H9 (cell line): ENCODE measurements at regions not wholly inside any gene's neighbourhood (a gene's known extent, or its start where the extent isn't known, plus 50 kb on each side); places are given as distances from the start of the nearest gene placed in this dataset.

Experiments
- DNase-seq: peaks from one replicate; pipeline ENCODE4 v3.0.0-alpha.2; 2017
- H2AFZ ChIP-seq: one replicate; pipeline ENCODE4 v1.6.1; 2013; ENCODE audit warnings: mild to moderate bottlenecking, low read length, control low read depth, moderate library complexity
- H2AK5ac ChIP-seq: 2 replicates; pipeline ENCODE4 v1.6.1; 2013; ENCODE audit warnings: low read length, control low read depth, mixed read lengths; ENCODE audit not compliant: insufficient read length
- H2BK120ac ChIP-seq: one replicate; pipeline ENCODE4 v1.6.1; 2013; ENCODE audit warnings: low read depth, mild to moderate bottlenecking, low read length, control low read depth, inconsistent platforms; ENCODE audit not compliant: poor library complexity, severe bottlenecking
- H2BK12ac ChIP-seq: 2 replicates; pipeline ENCODE4 v1.6.1; 2013; ENCODE audit warnings: low read length, control low read depth, mixed read lengths, low read depth; ENCODE audit not compliant: insufficient read length
- H2BK15ac ChIP-seq: 2 replicates; pipeline ENCODE4 v1.6.1; 2013; ENCODE audit warnings: low read depth, low read length, control low read depth
- H2BK20ac ChIP-seq: one replicate; pipeline ENCODE4 v1.6.1; 2013; ENCODE audit warnings: low read depth, mild to moderate bottlenecking, low read length, control low read depth, inconsistent platforms; ENCODE audit not compliant: poor library complexity, severe bottlenecking
- H2BK5ac ChIP-seq: 2 replicates; pipeline ENCODE4 v1.6.1; 2013; ENCODE audit warnings: low read length, control low read depth, mixed read lengths; ENCODE audit not compliant: insufficient read length
- H3K14ac ChIP-seq: 2 replicates; pipeline ENCODE4 v1.6.1; 2013; ENCODE audit warnings: low read length, control low read depth; ENCODE audit not compliant: insufficient read depth
- H3K18ac ChIP-seq: 2 replicates; pipeline ENCODE4 v1.6.1; 2013; ENCODE audit warnings: low read depth, mild to moderate bottlenecking, mixed read lengths, low read length, control low read depth; ENCODE audit not compliant: insufficient read length
- H3K23ac ChIP-seq: 2 replicates; pipeline ENCODE4 v1.6.1; 2013; ENCODE audit warnings: low read length, control low read depth, mixed read lengths, low read depth; ENCODE audit not compliant: insufficient read length
- H3K23me2 ChIP-seq: 2 replicates; pipeline ENCODE4 v1.6.1; 2013; ENCODE audit warnings: low read depth, mild to moderate bottlenecking, mixed read lengths, low read length, control low read depth; ENCODE audit not compliant: insufficient read length, poor library complexity, severe bottlenecking
- H3K27ac ChIP-seq: 2 replicates; pipeline ENCODE4 v1.5.1; 2013; ENCODE audit warnings: low read length, control low read depth, mixed read lengths, low read depth; ENCODE audit not compliant: insufficient read length
- H3K27me3 ChIP-seq: 2 replicates; pipeline ENCODE4 v1.6.1; 2013; ENCODE audit warnings: low read length, control low read depth, inconsistent platforms; ENCODE audit not compliant: insufficient read depth
- H3K4ac ChIP-seq: 2 replicates; pipeline ENCODE4 v1.6.1; 2013; ENCODE audit warnings: low read depth, mild to moderate bottlenecking, control low read depth, inconsistent platforms, low read length, moderate library complexity
- H3K4me1 ChIP-seq: 2 replicates; pipeline ENCODE4 v1.6.1; 2013; ENCODE audit warnings: low read length, control low read depth, inconsistent platforms; ENCODE audit not compliant: insufficient read depth
- H3K4me2 ChIP-seq: 2 replicates; pipeline ENCODE4 v1.6.1; 2013; ENCODE audit warnings: low read length, control low read depth, mixed read lengths; ENCODE audit not compliant: insufficient read length, insufficient read depth
- H3K56ac ChIP-seq: 2 replicates; pipeline ENCODE4 v1.6.1; 2013; ENCODE audit warnings: low read depth, mild to moderate bottlenecking, mixed read lengths, low read length, control low read depth; ENCODE audit not compliant: insufficient read length
- H3K79me1 ChIP-seq: 2 replicates; pipeline ENCODE4 v1.6.1; 2013; ENCODE audit warnings: low read depth, mild to moderate bottlenecking, moderate library complexity, low read length, control low read depth, inconsistent platforms; ENCODE audit not compliant: insufficient read depth, poor library complexity, severe bottlenecking
- H3K79me2 ChIP-seq: 2 replicates; pipeline ENCODE4 v1.6.1; 2013; ENCODE audit warnings: low read length, control low read depth, inconsistent platforms; ENCODE audit not compliant: insufficient read depth
- H3K9ac ChIP-seq: 2 replicates; pipeline ENCODE4 v1.6.1; 2013; ENCODE audit warnings: low read length, control low read depth, mixed read lengths; ENCODE audit not compliant: insufficient read length; ENCODE audit errors: extremely low read depth
- H3K9me3 ChIP-seq: one replicate; pipeline ENCODE4 v1.6.1; 2013; ENCODE audit warnings: low read depth, low read length, inconsistent platforms; ENCODE audit not compliant: control insufficient read depth
- H3T11ph ChIP-seq: one replicate; pipeline ENCODE4 v1.6.1; 2013; ENCODE audit warnings: mild to moderate bottlenecking, low read length, control low read depth, inconsistent platforms
- H4K20me1 ChIP-seq: one replicate; pipeline ENCODE4 v1.6.1; 2013; ENCODE audit not compliant: control insufficient read depth, insufficient read length, insufficient read depth
- H4K5ac ChIP-seq: 2 replicates; pipeline ENCODE4 v1.6.1; 2013; ENCODE audit warnings: low read depth, mild to moderate bottlenecking, mixed read lengths, low read length, control low read depth; ENCODE audit not compliant: insufficient read length
- H4K8ac ChIP-seq: replicated peaks from 2 replicates; pipeline ENCODE4 v1.6.1; 2013; ENCODE audit warnings: low read length, control low read depth, mixed read lengths, low read depth; ENCODE audit not compliant: insufficient read length
- H4K91ac ChIP-seq: 2 replicates; pipeline ENCODE4 v1.6.1; 2013; ENCODE audit warnings: low read depth, mild to moderate bottlenecking, moderate library complexity, mixed read lengths, low read length, control low read depth; ENCODE audit not compliant: insufficient read length
- H3K27ac Mint-ChIP-seq, 3 experiments: 2 replicates in 2 of 3; 3 replicates in 1 of 3; pipeline ENCODE4 v1.8.0; 2020 to 2021; ENCODE audit warnings: mixed read lengths in 3 of 3, mild to moderate bottlenecking in 1 of 3, moderate library complexity in 1 of 3
- H3K27me3 Mint-ChIP-seq: 2 replicates; pipeline ENCODE4 v1.8.0; 2021; ENCODE audit warnings: low read depth, mild to moderate bottlenecking, moderate library complexity, mixed read lengths
- H3K36me3 Mint-ChIP-seq, 3 experiments: 2 replicates in 2 of 3; 3 replicates in 1 of 3; pipeline ENCODE4 v1.8.0; 2020 to 2021; ENCODE audit warnings: low read depth in 3 of 3, mixed read lengths in 3 of 3; ENCODE audit not compliant: insufficient read depth in 1 of 3
- H3K4me1 Mint-ChIP-seq, 2 experiments: 2 replicates each; pipeline ENCODE4 v1.8.0; 2020; ENCODE audit warnings: mixed read lengths in 2 of 2
- H3K4me3 Mint-ChIP-seq, 2 experiments: 2 replicates in 1 of 2; 3 replicates in 1 of 2; pipeline ENCODE4 v1.8.0; 2020 to 2021; ENCODE audit warnings: mild to moderate bottlenecking in 2 of 2, mixed read lengths in 2 of 2, moderate library complexity in 1 of 2
- H3K9me3 Mint-ChIP-seq, 2 experiments: 2 replicates in 1 of 2; 3 replicates in 1 of 2; pipeline ENCODE4 v1.8.0; 2020; ENCODE audit warnings: mild to moderate bottlenecking in 2 of 2, mixed read lengths in 2 of 2, moderate library complexity in 1 of 2
- WGBS: extraction: QIAGEN DNeasy Blood & Tissue Kit; methylation state at CpG from one replicate; pipeline ENCODE4 v1.1.7; 2013; ENCODE audit warnings: missing lambda C conversion rate, low lambda C conversion rate, mixed read lengths; ENCODE audit not compliant: insufficient read length; ENCODE audit errors: extremely low coverage; 5-methylcytosine and 5-hydroxymethylcytosine counted together
- TF ChIP-seq, protein P1 (sequence below): fragments of 200-600 bp; sonication (generic); conservative IDR thresholded peaks from 3 replicates; pipeline ENCODE4 v1.8.0; 2021; ENCODE audit warnings: antibody characterized with exemption, mild to moderate bottlenecking

DNA sequence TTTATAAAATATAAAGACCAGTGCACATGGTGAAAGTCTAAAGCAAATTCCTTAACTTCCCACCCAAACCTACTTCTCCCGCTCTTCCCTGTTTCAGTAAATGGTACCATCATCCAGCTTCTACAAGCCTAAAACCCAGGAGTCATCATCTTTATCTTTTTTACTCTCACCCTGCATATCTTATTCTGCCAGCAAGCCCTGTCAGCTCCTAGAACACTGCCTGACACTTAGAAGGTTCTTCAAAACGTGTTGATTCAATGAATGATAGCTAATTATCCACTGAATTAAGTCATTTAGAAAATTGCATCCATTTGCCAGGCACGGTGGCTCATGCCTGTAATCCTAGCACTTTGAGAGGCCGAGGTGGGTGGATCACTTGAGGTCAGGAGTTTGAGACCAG lies 185.7 kb downstream of the TFAP2B start:
- no peak for DNase-seq
- no peaks in the 10 kb centered on the region for H3K23me2 ChIP-seq
- H3K4me1 Mint-ChIP-seq, result no peaks in the 10 kb centered on the region
- no peaks in the 10 kb centered on the region for H4K20me1 ChIP-seq
- no peak overlapping the region for H3K56ac ChIP-seq
- H2BK12ac ChIP-seq, result no peak overlapping the region
- no peak overlapping the region for H3K18ac ChIP-seq
- H3K79me2 ChIP-seq, result no peaks in the 10 kb centered on the region
- no peak overlapping the region for H2AFZ ChIP-seq
- H3K27ac ChIP-seq, result no peak overlapping the region
- TF ChIP-seq, protein P1, sequence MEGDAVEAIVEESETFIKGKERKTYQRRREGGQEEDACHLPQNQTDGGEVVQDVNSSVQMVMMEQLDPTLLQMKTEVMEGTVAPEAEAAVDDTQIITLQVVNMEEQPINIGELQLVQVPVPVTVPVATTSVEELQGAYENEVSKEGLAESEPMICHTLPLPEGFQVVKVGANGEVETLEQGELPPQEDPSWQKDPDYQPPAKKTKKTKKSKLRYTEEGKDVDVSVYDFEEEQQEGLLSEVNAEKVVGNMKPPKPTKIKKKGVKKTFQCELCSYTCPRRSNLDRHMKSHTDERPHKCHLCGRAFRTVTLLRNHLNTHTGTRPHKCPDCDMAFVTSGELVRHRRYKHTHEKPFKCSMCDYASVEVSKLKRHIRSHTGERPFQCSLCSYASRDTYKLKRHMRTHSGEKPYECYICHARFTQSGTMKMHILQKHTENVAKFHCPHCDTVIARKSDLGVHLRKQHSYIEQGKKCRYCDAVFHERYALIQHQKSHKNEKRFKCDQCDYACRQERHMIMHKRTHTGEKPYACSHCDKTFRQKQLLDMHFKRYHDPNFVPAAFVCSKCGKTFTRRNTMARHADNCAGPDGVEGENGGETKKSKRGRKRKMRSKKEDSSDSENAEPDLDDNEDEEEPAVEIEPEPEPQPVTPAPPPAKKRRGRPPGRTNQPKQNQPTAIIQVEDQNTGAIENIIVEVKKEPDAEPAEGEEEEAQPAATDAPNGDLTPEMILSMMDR, result no peak
- no peak overlapping the region for H4K5ac ChIP-seq
- H3K4ac ChIP-seq, result no peak overlapping the region
- H3K9me3 Mint-ChIP-seq, result no peaks in the 10 kb centered on the region
- H3K4me3 Mint-ChIP-seq, result no peak overlapping the region
- H3T11ph ChIP-seq, result no peak overlapping the region
- no CpG with 5 or more reads among the region's 4 CpGs for WGBS
- H3K36me3 Mint-ChIP-seq, result no peaks in the 10 kb centered on the region
- no peak overlapping the region for H3K14ac ChIP-seq
- no peak overlapping the region for H3K27ac Mint-ChIP-seq
- no peak overlapping the region for H3K9ac ChIP-seq
- peaks cover 2% of the 10 kb centered on the region; the same call in 1 of the 2 replicates for H3K27me3 Mint-ChIP-seq
- no peaks in the 10 kb centered on the region for H3K9me3 ChIP-seq
- no peaks in the 10 kb centered on the region for H3K4me1 ChIP-seq
- no peak overlapping the region for H2BK15ac ChIP-seq
- no peak overlapping the region for H3K23ac ChIP-seq
- H3K4me2 ChIP-seq, result no peak overlapping the region
- H4K8ac ChIP-seq, result no peak overlapping the region
- no peak overlapping the region for H2BK120ac ChIP-seq
- H3K27me3 ChIP-seq, result no peaks in the 10 kb centered on the region
- no peaks in the 10 kb centered on the region for H3K79me1 ChIP-seq
- no peak overlapping the region for H4K91ac ChIP-seq
- H2BK5ac ChIP-seq, result no peak overlapping the region
- H2AK5ac ChIP-seq, result no peak overlapping the region
- no peak overlapping the region for H2BK20ac ChIP-seq
